ENCODE measurements at regions not wholly inside any gene's neighbourhood (a gene's known extent, or its start where the extent isn't known, plus 50 kb on each side); places are given as distances from the start of the nearest gene placed in this dataset.
"Not testable (repeated sequence)": the region's sequence is repeated elsewhere in the genome, so short reads cannot be mapped to it uniquely, and the experiment has no call there.

DNA sequence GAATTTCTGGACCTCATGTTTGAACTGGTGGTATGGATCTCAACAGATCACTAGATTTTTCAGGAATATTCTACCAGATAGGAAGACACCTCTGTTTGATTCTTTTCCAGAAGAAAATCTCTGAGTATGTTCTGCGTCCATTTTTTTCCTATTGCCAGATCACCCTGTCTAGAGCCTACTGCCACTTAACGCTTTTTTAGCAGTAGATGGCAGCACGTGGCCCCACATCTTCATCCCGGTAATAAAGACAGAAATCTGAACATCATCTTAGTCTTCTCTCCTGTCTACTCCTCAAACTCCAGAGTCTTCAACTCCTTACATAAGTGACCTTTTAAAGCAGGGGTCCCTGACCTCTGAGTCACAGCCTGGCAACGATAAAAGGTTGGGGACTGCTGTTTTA is 184.7 kb downstream of the TMA16 start:
- no peak overlapping the region for H3K4me3 ChIP-seq (ENCODE audit: low read length)
- peak; percentile 3 for DNase-seq (ENCODE audit: low read depth, low spot score)

DNA sequence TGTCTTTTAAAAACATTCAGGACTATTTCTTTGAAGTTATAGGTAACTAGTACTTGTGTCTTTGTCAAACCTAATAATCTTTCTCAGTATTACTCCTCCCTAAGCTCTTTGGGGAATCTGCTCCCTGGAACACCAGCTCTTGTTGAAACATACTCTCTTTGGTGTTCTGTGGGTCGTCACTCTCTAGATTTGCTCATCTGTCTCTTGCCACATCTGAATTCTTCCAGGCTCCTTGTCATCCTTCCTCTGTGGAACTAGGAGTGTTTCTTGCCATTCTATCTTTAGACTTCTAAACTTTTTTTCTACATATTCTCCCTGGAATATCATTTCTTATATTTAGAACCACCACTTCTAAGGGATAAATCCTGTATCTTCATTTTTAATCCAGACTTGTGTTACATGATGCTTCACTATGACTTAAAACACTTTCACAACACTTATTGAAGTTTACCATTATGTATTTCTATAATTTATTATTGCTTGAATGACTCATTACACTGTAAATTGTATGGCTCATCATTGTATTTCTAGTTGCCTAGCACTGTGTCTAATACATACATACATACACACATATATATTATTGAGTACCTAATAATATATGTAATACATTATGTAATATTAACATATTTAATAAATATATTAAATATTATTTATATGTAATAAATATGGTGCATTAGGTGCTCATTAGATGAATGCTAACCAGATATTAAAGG is 186.1 kb downstream of the TMA16 start:
- no peak overlapping the region for H3K4me3 ChIP-seq (ENCODE audit: low read length)

DNA sequence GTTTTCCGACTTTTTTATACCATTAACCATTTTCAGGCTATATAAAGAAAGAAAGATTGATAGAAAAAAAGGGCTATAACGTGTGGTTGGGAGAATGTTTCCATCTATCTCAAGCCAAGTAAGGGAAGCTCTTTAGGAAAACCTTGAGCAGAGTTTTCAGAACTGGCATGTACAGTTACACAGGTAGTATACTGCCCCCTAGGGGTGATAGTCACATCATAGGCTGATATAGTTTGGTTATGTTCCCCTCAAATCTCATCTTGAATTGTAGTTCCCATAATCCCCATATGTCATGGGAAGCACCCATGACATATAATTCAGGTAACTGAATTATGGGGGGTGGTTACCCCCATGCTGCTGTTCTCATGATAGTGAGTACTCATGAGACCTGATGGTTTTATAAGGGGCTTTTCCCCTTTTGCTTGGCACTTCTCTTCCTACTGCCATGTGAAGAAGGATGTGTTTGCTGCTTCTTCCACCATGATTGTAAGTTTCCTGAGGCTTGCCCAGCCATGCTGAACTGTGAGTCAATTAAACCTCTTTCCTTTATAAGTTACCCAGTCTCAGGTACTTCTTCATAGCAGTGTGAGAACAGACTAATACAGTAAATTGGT is 186.8 kb downstream of the TMA16 start:
- DNase-seq (ENCODE audit: low read depth, low spot score) = peak; percentile 55
- no peak overlapping the region for H3K4me3 ChIP-seq (ENCODE audit: low read length)

More for the DNA sequence above, 186.1 kb downstream of the TMA16 start:
- DNase-seq (ENCODE audit: low read depth, low spot score) = no peak

DNA sequence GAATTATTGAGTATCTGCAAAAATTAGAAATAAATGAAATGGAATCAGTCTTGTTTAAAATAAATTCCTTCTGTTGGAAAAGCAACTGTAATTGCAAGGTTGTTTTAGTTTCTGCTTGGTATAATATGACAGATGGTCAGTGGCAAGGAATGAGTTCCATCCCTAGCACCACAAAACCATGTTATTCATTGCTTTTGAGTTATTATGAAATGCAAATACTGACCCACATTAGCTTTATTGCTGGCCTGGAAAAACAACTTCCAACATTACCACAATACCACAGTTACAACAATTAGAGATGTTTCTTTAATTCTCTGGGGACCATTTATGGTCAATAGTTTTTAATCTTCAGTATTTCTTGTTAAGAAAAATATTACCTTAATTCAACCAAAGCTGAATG is 194.4 kb downstream of the TMA16 start:
- no peak for DNase-seq (ENCODE audit: low read depth, low spot score)
- H3K4me3 ChIP-seq (ENCODE audit: low read length) = no peak overlapping the region

DNA sequence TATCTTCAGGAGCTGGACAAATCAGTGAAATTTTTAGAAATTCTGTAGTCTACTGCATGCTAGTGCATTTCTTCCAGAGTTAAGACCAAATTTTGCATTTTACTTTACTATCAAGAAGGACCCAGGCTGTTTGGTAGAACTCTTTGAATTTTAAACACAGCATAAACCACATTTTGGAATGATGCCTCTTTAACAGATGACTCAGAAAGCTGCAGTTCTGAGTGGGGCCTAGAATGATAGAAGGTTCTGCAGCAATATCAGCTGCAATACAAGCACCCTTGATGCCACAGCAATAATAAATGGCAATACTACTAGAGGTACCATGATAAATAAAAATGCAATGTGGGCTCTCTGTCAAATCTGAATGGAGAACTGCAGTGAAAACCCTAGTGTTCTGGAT is 198.7 kb downstream of the TMA16 start:
- no peak overlapping the region for H3K4me3 ChIP-seq (ENCODE audit: low read length)
- DNase-seq (ENCODE audit: low read depth, low spot score) = no peak

DNA sequence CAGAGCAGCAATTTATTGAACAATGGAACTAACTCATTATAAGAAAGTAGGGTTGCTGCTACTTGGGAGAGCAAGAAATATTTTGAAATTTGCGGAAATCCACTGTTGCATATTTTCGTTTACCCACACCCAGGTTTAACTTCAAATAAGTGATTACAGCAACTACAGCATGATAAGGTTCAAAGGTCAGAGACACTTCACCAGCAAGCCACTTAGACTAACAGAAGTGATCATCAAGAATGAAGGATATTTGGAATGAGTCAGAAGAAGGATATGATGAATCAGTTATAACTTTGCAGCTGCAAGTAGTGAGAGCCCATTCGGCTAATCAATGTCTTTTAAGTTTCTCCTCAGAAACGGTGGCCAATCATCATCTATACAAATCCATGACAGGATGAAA is 199.3 kb downstream of the TMA16 start:
- no peak overlapping the region for H3K4me3 ChIP-seq (ENCODE audit: low read length)

DNA sequence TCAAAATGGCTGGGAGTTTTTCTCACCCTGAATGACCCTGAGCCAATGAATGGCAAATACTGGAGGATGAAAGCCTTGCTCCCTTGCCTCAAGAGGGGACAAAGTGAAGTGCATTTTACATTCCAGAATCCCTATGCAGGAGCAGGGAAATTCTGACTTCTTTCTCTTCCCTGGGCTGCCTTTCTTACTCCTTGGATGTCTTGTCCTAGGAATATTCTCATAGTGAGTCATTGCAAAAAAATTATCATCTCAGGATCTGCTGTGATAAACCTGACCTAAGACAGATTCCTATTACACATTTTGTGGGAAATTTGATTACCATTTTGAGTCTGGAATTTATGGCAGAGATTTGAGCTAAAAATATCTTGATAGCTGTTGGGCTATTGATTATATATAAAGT is 199.9 kb downstream of the TMA16 start:
- H3K4me3 ChIP-seq (ENCODE audit: low read length) = no peak overlapping the region
- DNase-seq (ENCODE audit: low read depth, low spot score) = no peak

More for the DNA sequence above, 199.3 kb downstream of the TMA16 start:
- no peak for DNase-seq (ENCODE audit: low read depth, low spot score)

DNA sequence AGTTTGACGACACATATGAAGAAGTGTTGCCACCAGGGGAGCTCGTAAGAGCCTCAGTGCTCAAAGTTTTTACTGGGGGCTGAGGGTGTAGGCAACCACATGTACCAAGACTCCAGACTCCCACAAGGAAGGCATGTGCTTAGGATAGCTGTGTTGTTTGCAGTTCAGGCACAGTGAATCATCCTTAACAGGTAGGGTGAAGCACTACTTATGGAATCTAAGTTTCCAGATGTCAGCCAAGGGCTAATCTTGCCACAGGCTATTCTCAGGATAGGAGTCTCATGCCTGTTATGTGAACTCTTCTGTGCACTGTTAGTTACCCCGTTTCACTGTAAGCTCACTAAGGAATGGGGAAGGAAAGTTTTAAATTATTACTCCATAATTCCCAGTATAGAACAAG is 202.6 kb downstream of the TMA16 start:
- DNase-seq (ENCODE audit: low read depth, low spot score) = no peak

DNA sequence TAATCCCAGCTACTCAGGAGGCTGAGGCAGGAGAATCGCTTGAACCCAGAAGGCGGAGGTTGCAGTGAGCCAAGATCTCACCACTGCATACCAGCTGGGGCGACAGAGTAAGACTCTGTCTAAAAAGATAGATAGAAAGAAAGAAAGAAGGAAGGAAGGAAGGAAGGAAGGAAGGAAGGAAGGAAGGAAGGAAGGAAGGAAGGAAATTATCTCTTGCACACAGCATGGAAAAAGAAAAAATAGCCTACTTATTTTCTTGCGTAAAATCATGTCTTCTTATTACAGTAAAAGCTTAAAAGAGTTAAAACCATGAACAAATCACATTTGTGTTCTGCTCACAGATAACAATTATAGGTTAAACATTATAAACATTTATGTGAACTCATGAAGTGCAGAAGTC is 205.9 kb downstream of the TMA16 start:
- not testable (repeated sequence) for DNase-seq (ENCODE audit: low read depth, low spot score); H3K4me3 ChIP-seq (ENCODE audit: low read length)

More for the DNA sequence above, 202.6 kb downstream of the TMA16 start:
- no peak overlapping the region for H3K4me3 ChIP-seq (ENCODE audit: low read length)

DNA sequence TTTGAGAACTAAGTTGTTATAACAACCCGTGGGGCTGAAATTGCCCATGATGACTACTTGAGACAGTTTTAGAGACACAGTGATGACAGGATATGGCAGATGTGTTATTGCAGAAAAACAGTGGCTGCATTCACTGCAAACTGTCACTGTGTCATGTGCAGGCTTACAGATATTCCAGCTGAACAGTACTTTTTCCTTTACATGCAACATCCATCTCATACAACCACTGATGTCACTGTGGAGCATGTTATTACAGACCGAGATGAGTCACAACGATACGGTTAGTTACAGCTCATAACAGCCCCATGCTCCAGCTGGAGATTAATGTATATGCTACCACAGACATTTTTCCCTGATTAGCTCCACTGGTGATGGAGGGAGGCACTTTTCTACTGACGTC is 207.4 kb downstream of the TMA16 start:
- no peak for DNase-seq (ENCODE audit: low read depth, low spot score)
- no peak overlapping the region for H3K4me3 ChIP-seq (ENCODE audit: low read length)

DNA sequence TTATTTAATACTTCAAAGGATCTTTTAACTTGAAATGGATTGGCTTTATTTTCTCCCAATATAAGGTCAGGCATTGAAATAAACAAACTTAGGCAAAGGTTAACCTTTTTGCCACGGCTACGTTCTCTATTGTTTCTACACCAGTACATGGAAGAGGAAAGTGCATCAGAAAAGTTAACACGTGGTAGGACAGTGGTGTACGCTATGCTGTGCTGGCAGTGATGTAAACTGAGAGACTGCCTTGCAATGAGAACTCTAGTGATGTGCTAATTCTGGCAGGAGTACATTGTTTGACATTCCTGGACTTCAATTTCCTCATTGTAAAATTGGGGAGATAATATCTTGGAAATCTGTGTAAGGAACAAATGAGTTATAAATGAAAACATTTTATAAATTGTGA is 208.2 kb downstream of the TMA16 start:
- DNase-seq (ENCODE audit: low read depth, low spot score) = no peak
- H3K4me3 ChIP-seq (ENCODE audit: low read length) = no peak overlapping the region

DNA sequence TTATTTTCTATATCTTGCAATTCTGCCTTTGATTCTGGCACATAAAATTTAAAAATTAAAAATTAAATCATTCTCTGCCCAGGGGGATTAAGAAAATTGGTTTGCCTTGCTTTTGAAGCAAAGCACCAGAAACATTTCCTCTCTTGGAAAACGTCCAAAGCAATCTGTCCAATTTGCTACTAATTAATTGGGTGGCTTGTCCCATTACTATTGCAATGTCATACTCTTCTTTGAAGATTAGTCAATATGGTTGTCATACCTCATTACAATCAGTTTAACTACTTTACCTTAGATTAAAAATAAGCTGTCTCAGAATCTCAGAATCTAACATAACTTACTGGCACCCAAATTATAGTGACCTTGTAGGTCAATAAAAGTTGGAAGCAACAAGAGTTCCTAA is 208.8 kb downstream of the TMA16 start:
- no peak for DNase-seq (ENCODE audit: low read depth, low spot score)
- H3K4me3 ChIP-seq (ENCODE audit: low read length) = no peak overlapping the region

DNA sequence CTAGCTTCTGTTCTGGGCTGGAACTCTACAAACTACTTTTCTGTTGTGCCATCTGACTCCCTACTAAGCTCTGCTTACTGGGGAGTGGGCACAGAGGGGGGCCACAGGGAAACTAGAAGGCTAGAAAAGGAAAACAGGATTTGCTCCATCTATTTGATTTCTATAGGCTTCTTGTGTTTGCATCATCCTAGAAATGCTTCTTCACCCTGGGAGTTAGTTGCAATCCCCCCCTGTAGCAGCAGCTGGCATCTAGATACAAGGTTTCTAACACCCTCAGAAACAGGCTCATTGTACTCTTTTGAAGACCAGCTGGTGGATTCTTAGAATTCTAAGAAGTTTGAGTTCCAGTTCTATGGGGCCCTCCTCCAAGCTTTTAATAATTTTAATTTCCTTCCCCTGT is 213.4 kb downstream of the TMA16 start:
- DNase-seq (ENCODE audit: low read depth, low spot score) = no peak
- H3K4me3 ChIP-seq (ENCODE audit: low read length) = no peak overlapping the region

DNA sequence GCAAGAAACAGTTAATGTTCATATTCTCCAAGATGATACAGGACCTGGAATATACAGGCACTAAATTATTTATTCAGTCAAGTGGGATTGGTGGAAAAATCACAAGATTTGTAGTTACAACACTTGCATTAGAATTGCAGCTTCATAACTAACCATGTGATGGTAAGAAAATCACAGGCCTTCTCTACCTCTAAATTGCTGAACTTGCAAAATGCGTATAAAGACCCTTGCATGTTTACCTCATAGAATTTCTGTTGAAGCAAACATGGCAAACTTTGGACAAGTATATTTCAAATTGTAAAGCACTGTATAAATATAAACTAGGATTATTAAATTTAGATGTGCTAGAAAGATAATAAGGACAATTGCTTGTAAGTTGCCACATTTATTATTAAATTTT is 215.1 kb downstream of the TMA16 start:
- no peak for DNase-seq (ENCODE audit: low read depth, low spot score)
- H3K4me3 ChIP-seq (ENCODE audit: low read length) = no peak overlapping the region

DNA sequence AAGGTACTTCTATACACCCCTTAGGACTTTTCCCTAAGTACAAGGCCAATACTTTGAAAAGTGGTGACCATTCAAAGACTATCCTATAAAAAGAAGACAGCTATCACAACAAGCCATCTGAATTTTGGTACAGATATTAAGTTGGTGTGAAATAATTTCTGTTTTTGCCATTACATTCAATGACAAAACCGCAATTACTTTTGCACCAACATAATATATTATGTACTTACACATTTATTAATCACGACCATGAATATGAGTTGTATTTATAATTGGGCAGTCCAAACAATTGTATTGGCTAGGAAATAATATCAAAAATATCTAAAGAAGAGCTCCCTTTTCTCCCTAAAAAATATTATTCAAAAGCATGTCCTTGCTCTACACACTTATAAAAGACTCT is 215.7 kb downstream of the TMA16 start:
- H3K4me3 ChIP-seq (ENCODE audit: low read length) = no peak overlapping the region
- DNase-seq (ENCODE audit: low read depth, low spot score) = no peak

DNA sequence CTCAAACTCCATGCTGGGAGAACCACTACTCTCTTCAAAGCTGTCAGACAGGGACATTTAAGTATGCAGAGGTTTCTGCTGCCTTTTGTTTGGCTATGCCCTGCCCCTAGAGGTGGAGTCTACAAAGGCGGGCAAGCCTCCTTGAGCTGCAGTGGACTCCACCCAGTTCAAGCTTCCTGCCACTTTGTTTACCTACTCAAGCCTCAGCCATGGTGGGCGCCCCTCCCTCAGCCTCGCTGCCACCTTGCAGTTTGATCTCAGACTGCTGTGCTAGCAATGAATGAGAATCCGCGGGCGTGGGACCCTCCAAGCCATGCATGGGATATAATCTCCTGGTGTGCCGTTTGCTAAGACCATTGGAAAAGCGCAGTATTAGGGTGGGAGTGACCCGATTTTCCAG is 230.0 kb downstream of the TMA16 start:
- DNase-seq (ENCODE audit: low read depth, low spot score); H3K4me3 ChIP-seq (ENCODE audit: low read length): not testable (repeated sequence)

DNA sequence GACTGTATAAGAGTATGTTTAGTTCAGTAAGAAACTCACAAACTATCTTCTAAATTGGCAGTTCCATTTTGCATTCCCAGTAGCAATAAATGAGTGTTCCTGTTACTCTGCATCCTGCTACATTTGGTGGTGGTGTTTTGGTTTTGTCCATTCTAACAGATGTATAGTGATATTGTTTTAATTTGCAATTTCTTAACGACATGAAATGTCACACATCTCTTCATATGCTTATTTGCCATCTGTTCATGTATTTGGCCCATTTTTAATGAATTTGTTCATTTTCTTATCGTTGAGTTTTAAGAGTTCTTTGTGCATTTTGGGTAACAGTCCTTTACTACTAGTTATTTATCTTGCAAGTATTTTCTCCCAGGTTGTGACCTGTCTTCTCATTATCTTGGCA is 232.2 kb downstream of the TMA16 start:
- no peak overlapping the region for H3K4me3 ChIP-seq (ENCODE audit: low read length)
- no peak for DNase-seq (ENCODE audit: low read depth, low spot score)

DNA sequence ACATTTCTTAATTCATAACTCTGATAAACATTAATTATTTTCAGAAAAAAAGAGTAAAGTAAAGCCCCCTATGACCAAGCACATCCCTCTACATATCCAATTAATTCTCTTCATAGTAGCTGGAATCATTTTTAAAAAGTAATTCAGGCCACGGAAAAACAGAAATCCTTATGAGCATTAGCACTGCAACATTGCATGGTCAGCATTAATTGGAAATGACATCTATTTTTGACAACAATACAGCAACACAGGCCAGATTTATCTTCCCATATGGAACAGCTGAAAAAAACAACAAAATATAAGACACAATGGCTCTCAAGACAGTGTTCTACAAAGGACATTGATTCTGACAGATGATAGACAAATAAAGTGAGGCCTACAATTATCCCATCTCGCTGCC is 236.6 kb downstream of the TMA16 start:
- no peak overlapping the region for H3K4me3 ChIP-seq (ENCODE audit: low read length)
- DNase-seq (ENCODE audit: low read depth, low spot score) = no peak

DNA sequence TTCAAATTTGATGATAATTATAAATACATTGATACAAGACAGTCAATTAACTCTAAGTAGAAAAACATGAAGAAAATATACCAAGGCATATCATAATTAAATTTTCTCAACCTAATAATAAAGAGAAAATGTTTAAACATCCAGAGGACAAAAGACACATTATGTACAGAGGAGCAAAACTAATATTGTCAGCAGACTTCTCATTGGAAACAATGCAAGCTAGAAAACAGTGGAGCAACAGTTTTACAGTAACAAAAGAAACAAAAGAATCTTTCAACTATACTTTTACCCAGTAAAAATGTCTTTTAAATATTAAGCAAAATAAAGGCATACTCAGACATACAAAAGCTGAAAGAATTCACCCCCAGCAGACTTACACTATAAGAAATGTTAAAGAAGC is 238.0 kb downstream of the TMA16 start:
- no peak overlapping the region for H3K4me3 ChIP-seq (ENCODE audit: low read length)
- no peak for DNase-seq (ENCODE audit: low read depth, low spot score)

DNA sequence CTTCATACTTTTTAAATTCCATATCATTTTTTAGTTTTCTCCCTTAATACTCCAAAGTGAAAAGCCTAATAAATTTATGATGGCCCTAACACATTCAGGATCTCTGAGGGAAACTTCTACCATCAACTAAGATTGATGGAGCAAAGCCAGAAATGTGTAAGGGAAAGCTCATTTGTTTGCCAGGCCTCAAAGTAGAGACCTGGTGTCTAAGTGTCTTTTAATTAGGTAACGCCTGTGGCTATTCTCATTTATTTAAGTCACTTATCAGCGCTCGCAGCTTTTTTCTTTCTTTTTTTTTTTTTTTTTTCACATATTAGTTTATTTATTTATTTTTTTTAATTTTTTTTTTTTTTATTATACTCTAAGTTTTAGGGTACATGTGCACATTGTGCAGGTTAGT is 242.4 kb downstream of the TMA16 start:
- H3K4me3 ChIP-seq (ENCODE audit: low read length) = no peak overlapping the region
- no peak for DNase-seq (ENCODE audit: low read depth, low spot score)

DNA sequence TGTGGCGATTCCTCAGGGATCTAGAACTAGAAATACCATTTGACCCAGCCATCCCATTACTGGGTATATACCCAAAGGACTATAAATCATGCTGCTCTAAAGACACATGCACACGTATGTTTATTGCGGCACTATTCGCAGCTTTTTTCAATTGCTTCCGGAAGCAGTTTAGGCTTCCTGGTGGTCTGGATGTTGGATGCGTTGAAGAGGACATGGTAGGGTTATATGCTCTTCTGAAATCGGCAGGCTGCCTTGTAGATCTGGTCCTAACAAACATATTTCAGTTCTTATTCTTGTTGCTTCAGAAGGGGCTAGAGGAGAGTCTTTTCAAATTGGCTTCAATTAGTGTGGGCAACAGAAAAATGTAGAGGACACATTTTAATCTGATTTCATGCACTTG is 243.4 kb downstream of the TMA16 start:
- DNase-seq (ENCODE audit: low read depth, low spot score); H3K4me3 ChIP-seq (ENCODE audit: low read length): not testable (repeated sequence)
